ENCODE measurements at regions not wholly inside any gene's neighbourhood (a gene's known extent, or its start where the extent isn't known, plus 50 kb on each side); places are given as distances from the start of the nearest gene placed in this dataset.

- no peak overlapping the region for H3K4me3 ChIP-seq (ENCODE audit: control insufficient read depth, low read depth, low read length)
- no peak for TF ChIP-seq CTCF (IDR thresholded peaks at IDR 0.05; ENCODE audit: control insufficient read depth, insufficient read depth, low read depth, low read length, missing control alignments)
- no peak for DNase-seq (ENCODE audit: low read depth)
Observed at GRCh38 chr7:110564246-110564645, 526.7 kb upstream of the LRRN3 start.

- TF ChIP-seq CTCF (IDR thresholded peaks at IDR 0.05; ENCODE audit: control insufficient read depth, insufficient read depth, low read depth, low read length, missing control alignments): no peak
- DNase-seq (ENCODE audit: low read depth): no peak
- H3K4me3 ChIP-seq (ENCODE audit: control insufficient read depth, low read depth, low read length): no peak overlapping the region
Observed at GRCh38 chr7:110568388-110568787, 522.5 kb upstream of the LRRN3 start.

- DNase-seq (ENCODE audit: low read depth): no peak
- no peak overlapping the region for H3K4me3 ChIP-seq (ENCODE audit: control insufficient read depth, low read depth, low read length)
- TF ChIP-seq CTCF (IDR thresholded peaks at IDR 0.05; ENCODE audit: control insufficient read depth, insufficient read depth, low read depth, low read length, missing control alignments): no peak
Observed at GRCh38 chr7:110568932-110569331, 522.0 kb upstream of the LRRN3 start.

GRCh38 chr7:110569486-110570205 lies 521.3 kb upstream of the LRRN3 start:
- H3K4me3 ChIP-seq (ENCODE audit: control insufficient read depth, low read depth, low read length): no peak overlapping the region
- no peak for DNase-seq (ENCODE audit: low read depth)
- no peak for TF ChIP-seq CTCF (IDR thresholded peaks at IDR 0.05; ENCODE audit: control insufficient read depth, insufficient read depth, low read depth, low read length, missing control alignments)

GRCh38 chr7:110573862-110574528 lies 516.9 kb upstream of the LRRN3 start:
- no peak for DNase-seq (ENCODE audit: low read depth)
- TF ChIP-seq CTCF (IDR thresholded peaks at IDR 0.05; ENCODE audit: control insufficient read depth, insufficient read depth, low read depth, low read length, missing control alignments): no peak
- H3K4me3 ChIP-seq (ENCODE audit: control insufficient read depth, low read depth, low read length): no peak overlapping the region

GRCh38 chr7:110587294-110587693 lies 503.6 kb upstream of the LRRN3 start:
- no peak for TF ChIP-seq CTCF (IDR thresholded peaks at IDR 0.05; ENCODE audit: control insufficient read depth, insufficient read depth, low read depth, low read length, missing control alignments)

More at GRCh38 chr7:110587294-110587693, 503.6 kb upstream of the LRRN3 start:
- no peak overlapping the region for H3K4me3 ChIP-seq (ENCODE audit: control insufficient read depth, low read depth, low read length)
- no peak for DNase-seq (ENCODE audit: low read depth)

Data from AG09309 (cell line).